H9 (cell line): ENCODE measurements at regions not wholly inside any gene's neighbourhood (a gene's known extent, or its start where the extent isn't known, plus 50 kb on each side); places are given as distances from the start of the nearest gene placed in this dataset.

Source experiments
- DNase-seq: peaks from one replicate; pipeline ENCODE4 v3.0.0-alpha.2; 2017
- H2AFZ ChIP-seq: one replicate; pipeline ENCODE4 v1.6.1; 2013; ENCODE audit warnings: mild to moderate bottlenecking, low read length, control low read depth, moderate library complexity
- H2AK5ac ChIP-seq: 2 replicates; pipeline ENCODE4 v1.6.1; 2013; ENCODE audit warnings: low read length, control low read depth, mixed read lengths; ENCODE audit not compliant: insufficient read length
- H2BK120ac ChIP-seq: one replicate; pipeline ENCODE4 v1.6.1; 2013; ENCODE audit warnings: low read depth, mild to moderate bottlenecking, low read length, control low read depth, inconsistent platforms; ENCODE audit not compliant: poor library complexity, severe bottlenecking
- H2BK12ac ChIP-seq: 2 replicates; pipeline ENCODE4 v1.6.1; 2013; ENCODE audit warnings: low read length, control low read depth, mixed read lengths, low read depth; ENCODE audit not compliant: insufficient read length
- H2BK15ac ChIP-seq: 2 replicates; pipeline ENCODE4 v1.6.1; 2013; ENCODE audit warnings: low read depth, low read length, control low read depth
- H2BK20ac ChIP-seq: one replicate; pipeline ENCODE4 v1.6.1; 2013; ENCODE audit warnings: low read depth, mild to moderate bottlenecking, low read length, control low read depth, inconsistent platforms; ENCODE audit not compliant: poor library complexity, severe bottlenecking
- H2BK5ac ChIP-seq: 2 replicates; pipeline ENCODE4 v1.6.1; 2013; ENCODE audit warnings: low read length, control low read depth, mixed read lengths; ENCODE audit not compliant: insufficient read length
- H3K14ac ChIP-seq: 2 replicates; pipeline ENCODE4 v1.6.1; 2013; ENCODE audit warnings: low read length, control low read depth; ENCODE audit not compliant: insufficient read depth
- H3K18ac ChIP-seq: 2 replicates; pipeline ENCODE4 v1.6.1; 2013; ENCODE audit warnings: low read depth, mild to moderate bottlenecking, mixed read lengths, low read length, control low read depth; ENCODE audit not compliant: insufficient read length
- H3K23ac ChIP-seq: 2 replicates; pipeline ENCODE4 v1.6.1; 2013; ENCODE audit warnings: low read length, control low read depth, mixed read lengths, low read depth; ENCODE audit not compliant: insufficient read length
- H3K23me2 ChIP-seq: 2 replicates; pipeline ENCODE4 v1.6.1; 2013; ENCODE audit warnings: low read depth, mild to moderate bottlenecking, mixed read lengths, low read length, control low read depth; ENCODE audit not compliant: insufficient read length, poor library complexity, severe bottlenecking
- H3K27ac ChIP-seq: 2 replicates; pipeline ENCODE4 v1.5.1; 2013; ENCODE audit warnings: low read length, control low read depth, mixed read lengths, low read depth; ENCODE audit not compliant: insufficient read length
- H3K27me3 ChIP-seq: 2 replicates; pipeline ENCODE4 v1.6.1; 2013; ENCODE audit warnings: low read length, control low read depth, inconsistent platforms; ENCODE audit not compliant: insufficient read depth
- H3K4ac ChIP-seq: 2 replicates; pipeline ENCODE4 v1.6.1; 2013; ENCODE audit warnings: low read depth, mild to moderate bottlenecking, control low read depth, inconsistent platforms, low read length, moderate library complexity
- H3K4me1 ChIP-seq: 2 replicates; pipeline ENCODE4 v1.6.1; 2013; ENCODE audit warnings: low read length, control low read depth, inconsistent platforms; ENCODE audit not compliant: insufficient read depth
- H3K4me2 ChIP-seq: 2 replicates; pipeline ENCODE4 v1.6.1; 2013; ENCODE audit warnings: low read length, control low read depth, mixed read lengths; ENCODE audit not compliant: insufficient read length, insufficient read depth
- H3K56ac ChIP-seq: 2 replicates; pipeline ENCODE4 v1.6.1; 2013; ENCODE audit warnings: low read depth, mild to moderate bottlenecking, mixed read lengths, low read length, control low read depth; ENCODE audit not compliant: insufficient read length
- H3K79me1 ChIP-seq: 2 replicates; pipeline ENCODE4 v1.6.1; 2013; ENCODE audit warnings: low read depth, mild to moderate bottlenecking, moderate library complexity, low read length, control low read depth, inconsistent platforms; ENCODE audit not compliant: insufficient read depth, poor library complexity, severe bottlenecking
- H3K79me2 ChIP-seq: 2 replicates; pipeline ENCODE4 v1.6.1; 2013; ENCODE audit warnings: low read length, control low read depth, inconsistent platforms; ENCODE audit not compliant: insufficient read depth
- H3K9ac ChIP-seq: 2 replicates; pipeline ENCODE4 v1.6.1; 2013; ENCODE audit warnings: low read length, control low read depth, mixed read lengths; ENCODE audit not compliant: insufficient read length; ENCODE audit errors: extremely low read depth
- H3K9me3 ChIP-seq: one replicate; pipeline ENCODE4 v1.6.1; 2013; ENCODE audit warnings: low read depth, low read length, inconsistent platforms; ENCODE audit not compliant: control insufficient read depth
- H3T11ph ChIP-seq: one replicate; pipeline ENCODE4 v1.6.1; 2013; ENCODE audit warnings: mild to moderate bottlenecking, low read length, control low read depth, inconsistent platforms
- H4K20me1 ChIP-seq: one replicate; pipeline ENCODE4 v1.6.1; 2013; ENCODE audit not compliant: control insufficient read depth, insufficient read length, insufficient read depth
- H4K5ac ChIP-seq: 2 replicates; pipeline ENCODE4 v1.6.1; 2013; ENCODE audit warnings: low read depth, mild to moderate bottlenecking, mixed read lengths, low read length, control low read depth; ENCODE audit not compliant: insufficient read length
- H4K8ac ChIP-seq: replicated peaks from 2 replicates; pipeline ENCODE4 v1.6.1; 2013; ENCODE audit warnings: low read length, control low read depth, mixed read lengths, low read depth; ENCODE audit not compliant: insufficient read length
- H4K91ac ChIP-seq: 2 replicates; pipeline ENCODE4 v1.6.1; 2013; ENCODE audit warnings: low read depth, mild to moderate bottlenecking, moderate library complexity, mixed read lengths, low read length, control low read depth; ENCODE audit not compliant: insufficient read length
- H3K27ac Mint-ChIP-seq, 3 experiments: 2 replicates in 2 of 3; 3 replicates in 1 of 3; pipeline ENCODE4 v1.8.0; 2020 to 2021; ENCODE audit warnings: mixed read lengths in 3 of 3, mild to moderate bottlenecking in 1 of 3, moderate library complexity in 1 of 3
- H3K27me3 Mint-ChIP-seq: 2 replicates; pipeline ENCODE4 v1.8.0; 2021; ENCODE audit warnings: low read depth, mild to moderate bottlenecking, moderate library complexity, mixed read lengths
- H3K36me3 Mint-ChIP-seq, 3 experiments: 2 replicates in 2 of 3; 3 replicates in 1 of 3; pipeline ENCODE4 v1.8.0; 2020 to 2021; ENCODE audit warnings: low read depth in 3 of 3, mixed read lengths in 3 of 3; ENCODE audit not compliant: insufficient read depth in 1 of 3
- H3K4me1 Mint-ChIP-seq, 2 experiments: 2 replicates each; pipeline ENCODE4 v1.8.0; 2020; ENCODE audit warnings: mixed read lengths in 2 of 2
- H3K4me3 Mint-ChIP-seq, 2 experiments: 2 replicates in 1 of 2; 3 replicates in 1 of 2; pipeline ENCODE4 v1.8.0; 2020 to 2021; ENCODE audit warnings: mild to moderate bottlenecking in 2 of 2, mixed read lengths in 2 of 2, moderate library complexity in 1 of 2
- H3K9me3 Mint-ChIP-seq, 2 experiments: 2 replicates in 1 of 2; 3 replicates in 1 of 2; pipeline ENCODE4 v1.8.0; 2020; ENCODE audit warnings: mild to moderate bottlenecking in 2 of 2, mixed read lengths in 2 of 2, moderate library complexity in 1 of 2
- WGBS: extraction: QIAGEN DNeasy Blood & Tissue Kit; methylation state at CpG from one replicate; pipeline ENCODE4 v1.1.7; 2013; ENCODE audit warnings: missing lambda C conversion rate, low lambda C conversion rate, mixed read lengths; ENCODE audit not compliant: insufficient read length; ENCODE audit errors: extremely low coverage; 5-methylcytosine and 5-hydroxymethylcytosine counted together
- TF ChIP-seq, protein P1 (sequence below): fragments of 200-600 bp; sonication (generic); conservative IDR thresholded peaks from 3 replicates; pipeline ENCODE4 v1.8.0; 2021; ENCODE audit warnings: antibody characterized with exemption, mild to moderate bottlenecking

DNA sequence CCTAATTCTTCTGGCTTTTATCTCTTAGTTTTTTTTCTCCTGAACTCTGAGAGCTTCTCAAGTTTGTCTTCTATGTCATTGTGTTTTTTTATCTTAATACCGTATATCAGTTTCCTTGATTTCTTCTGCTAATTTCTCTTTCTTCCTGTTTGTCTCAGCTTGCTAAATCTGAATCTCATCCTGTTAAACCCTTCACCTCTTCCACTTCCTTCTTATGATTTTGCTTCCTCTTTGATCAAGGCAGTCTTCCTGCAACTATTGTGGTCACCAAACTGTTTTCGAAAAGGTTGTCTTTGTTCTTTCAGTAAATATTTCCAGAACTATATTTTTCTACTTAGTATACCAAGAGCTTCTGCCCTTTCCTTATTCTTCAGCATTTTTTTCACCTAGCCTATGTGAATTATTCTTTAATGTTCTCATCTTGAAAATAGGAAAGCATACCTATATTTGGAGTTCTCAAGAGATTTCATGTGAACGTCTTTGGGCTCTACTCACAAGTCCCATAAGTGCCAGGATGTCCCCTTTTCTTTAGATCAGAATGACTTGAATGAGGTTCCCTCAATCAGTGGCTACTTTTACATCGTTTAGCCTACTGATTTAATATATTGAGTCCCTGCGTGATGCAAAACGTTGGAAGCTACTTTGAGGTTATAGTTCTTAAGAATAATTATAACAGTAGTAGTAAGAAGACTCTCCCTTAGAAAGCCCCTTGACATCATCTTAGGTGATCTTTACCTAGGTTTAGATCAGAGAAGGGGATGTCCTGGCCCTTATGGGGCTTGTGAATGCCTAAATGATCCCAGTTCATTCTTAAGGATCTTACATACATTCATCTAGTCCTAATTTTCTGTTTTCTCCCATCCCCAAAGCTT is 415.4 kb upstream of the AUTS2 start:
- no peaks in the 10 kb centered on the region for H3K79me1 ChIP-seq
- no peak overlapping the region for H3K18ac ChIP-seq
- no peak overlapping the region for H4K8ac ChIP-seq
- Mint-ChIP-seq H3K27ac (no peak overlapping the region), H3K36me3 (no peaks in the 10 kb centered on the region; a peak in 1 of 7 replicates), H3K4me1 (no peaks in the 10 kb centered on the region), H3K4me3 (no peak overlapping the region), H3K27me3 (peaks cover 1% of the 10 kb centered on the region; the same call in 1 of the 2 replicates), H3K9me3 (peaks cover 0 to 3% of the 10 kb centered on the region in 2 experiments; a peak in 2 of 5 replicates)
- no peaks in the 10 kb centered on the region for H3K9me3 ChIP-seq
- no peak overlapping the region for H2BK120ac ChIP-seq
- H3K27ac ChIP-seq = no peak overlapping the region
- no peak overlapping the region for H2BK20ac ChIP-seq
- H3K14ac ChIP-seq = no peak overlapping the region
- no peaks in the 10 kb centered on the region for H4K20me1 ChIP-seq
- H3K27me3 ChIP-seq = no peaks in the 10 kb centered on the region
- no peak overlapping the region for H3K4ac ChIP-seq
- H3K23me2 ChIP-seq = no peaks in the 10 kb centered on the region
- H3K9ac ChIP-seq = no peak overlapping the region
- H2BK5ac ChIP-seq = no peak overlapping the region
- H2AFZ ChIP-seq = no peak overlapping the region
- no peaks in the 10 kb centered on the region for H3K79me2 ChIP-seq
- no peak overlapping the region for H2BK15ac ChIP-seq
- H3K56ac ChIP-seq = no peak overlapping the region
- DNase-seq = no peak
- H3K23ac ChIP-seq = no peak overlapping the region
- TF ChIP-seq, protein P1, sequence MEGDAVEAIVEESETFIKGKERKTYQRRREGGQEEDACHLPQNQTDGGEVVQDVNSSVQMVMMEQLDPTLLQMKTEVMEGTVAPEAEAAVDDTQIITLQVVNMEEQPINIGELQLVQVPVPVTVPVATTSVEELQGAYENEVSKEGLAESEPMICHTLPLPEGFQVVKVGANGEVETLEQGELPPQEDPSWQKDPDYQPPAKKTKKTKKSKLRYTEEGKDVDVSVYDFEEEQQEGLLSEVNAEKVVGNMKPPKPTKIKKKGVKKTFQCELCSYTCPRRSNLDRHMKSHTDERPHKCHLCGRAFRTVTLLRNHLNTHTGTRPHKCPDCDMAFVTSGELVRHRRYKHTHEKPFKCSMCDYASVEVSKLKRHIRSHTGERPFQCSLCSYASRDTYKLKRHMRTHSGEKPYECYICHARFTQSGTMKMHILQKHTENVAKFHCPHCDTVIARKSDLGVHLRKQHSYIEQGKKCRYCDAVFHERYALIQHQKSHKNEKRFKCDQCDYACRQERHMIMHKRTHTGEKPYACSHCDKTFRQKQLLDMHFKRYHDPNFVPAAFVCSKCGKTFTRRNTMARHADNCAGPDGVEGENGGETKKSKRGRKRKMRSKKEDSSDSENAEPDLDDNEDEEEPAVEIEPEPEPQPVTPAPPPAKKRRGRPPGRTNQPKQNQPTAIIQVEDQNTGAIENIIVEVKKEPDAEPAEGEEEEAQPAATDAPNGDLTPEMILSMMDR = no peak
- no peak overlapping the region for H2AK5ac ChIP-seq
- H2BK12ac ChIP-seq = no peak overlapping the region
- no peak overlapping the region for H3K4me2 ChIP-seq
- H3K4me1 ChIP-seq = no peaks in the 10 kb centered on the region
- no CpG with 5 or more reads among the region's 6 CpGs for WGBS
- no peak overlapping the region for H4K5ac ChIP-seq
- no peak overlapping the region for H3T11ph ChIP-seq
- no peak overlapping the region for H4K91ac ChIP-seq
